DMS153 treated with DMSO at 0.1 percent for 48 hours (cell line): ENCODE measurements at regions not wholly inside any gene's neighbourhood (a gene's known extent, or its start where the extent isn't known, plus 50 kb on each side); places are given as distances from the start of the nearest gene placed in this dataset.
"Not testable (repeated sequence)": the region's sequence is repeated elsewhere in the genome, so short reads cannot be mapped to it uniquely, and the experiment has no call there.

ENCODE experiments used
- DNase-seq: peaks from one replicate; lab custom pipeline; 2025; ENCODE audit not compliant: unreplicated experiment; lab: John Stamatoyannopoulos, UW

DNA sequence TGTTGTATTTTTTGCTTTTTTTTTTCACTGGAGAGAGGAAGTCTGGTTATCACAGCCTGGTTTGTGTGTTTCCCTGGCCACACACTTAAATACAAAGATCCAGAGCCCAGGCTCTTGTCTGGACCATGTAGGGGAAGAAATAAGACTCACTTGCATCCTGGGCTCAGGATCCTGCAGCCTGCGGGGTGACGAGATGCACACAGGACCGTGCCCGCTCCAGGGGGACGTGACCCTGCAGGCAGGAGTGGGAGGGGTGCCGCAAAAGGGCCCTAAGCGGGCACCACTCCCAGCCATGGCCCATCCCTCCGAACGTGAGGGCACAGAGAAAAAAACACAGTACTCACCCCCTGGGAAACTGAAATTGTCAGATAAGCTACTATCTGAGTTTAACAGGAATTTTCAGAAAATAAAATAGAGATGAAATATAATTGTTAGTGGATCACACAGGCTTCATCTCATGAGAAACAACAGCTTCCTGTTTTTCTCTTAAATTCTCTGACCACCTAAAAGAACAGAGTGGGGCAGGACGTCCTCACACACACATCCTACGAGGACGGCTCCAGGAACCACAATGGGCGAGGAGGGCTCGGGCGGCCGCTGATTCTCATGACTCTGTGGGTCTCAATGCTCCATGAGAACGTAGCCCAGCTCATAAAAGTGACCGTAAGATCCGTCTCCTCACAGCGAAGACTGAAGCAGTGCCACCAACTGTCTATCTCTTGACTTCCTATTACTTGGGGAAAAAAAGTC lies 142.6 kb upstream of the ALKAL2 start:
- no peak for DNase-seq

DNA sequence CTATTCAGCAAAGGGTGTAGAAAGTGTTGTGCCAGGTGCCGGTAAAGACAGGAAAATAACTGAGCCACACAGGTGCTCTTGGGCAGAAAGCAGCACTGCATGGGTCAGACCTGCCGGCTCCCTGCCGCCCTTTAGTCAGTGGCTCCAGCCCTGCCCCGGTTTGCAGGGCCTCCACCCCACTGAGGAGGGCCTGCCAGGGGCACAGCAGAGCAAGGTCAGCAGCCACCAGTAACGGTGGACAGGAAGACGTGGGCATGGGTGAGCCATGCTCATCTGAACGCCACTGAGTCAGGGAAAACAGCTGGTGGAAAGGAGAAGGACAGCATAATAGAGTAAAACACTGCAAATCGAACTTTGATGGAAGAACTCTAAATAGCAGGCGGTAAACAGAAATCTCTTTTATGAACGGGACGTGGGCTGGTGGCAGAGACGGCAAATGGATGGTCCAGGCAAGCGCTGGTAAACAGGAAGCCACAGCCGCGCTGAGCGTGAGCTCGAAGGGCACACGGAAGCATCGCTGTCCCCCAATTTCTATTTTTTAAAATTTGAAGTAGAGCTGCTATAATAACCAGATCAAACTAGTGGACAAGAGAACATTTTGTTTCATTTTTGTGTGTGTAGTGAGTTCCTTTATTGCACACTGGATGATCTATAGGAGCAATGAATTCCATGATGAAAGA lies 141.8 kb upstream of the ALKAL2 start:
- no peak for DNase-seq

DNA sequence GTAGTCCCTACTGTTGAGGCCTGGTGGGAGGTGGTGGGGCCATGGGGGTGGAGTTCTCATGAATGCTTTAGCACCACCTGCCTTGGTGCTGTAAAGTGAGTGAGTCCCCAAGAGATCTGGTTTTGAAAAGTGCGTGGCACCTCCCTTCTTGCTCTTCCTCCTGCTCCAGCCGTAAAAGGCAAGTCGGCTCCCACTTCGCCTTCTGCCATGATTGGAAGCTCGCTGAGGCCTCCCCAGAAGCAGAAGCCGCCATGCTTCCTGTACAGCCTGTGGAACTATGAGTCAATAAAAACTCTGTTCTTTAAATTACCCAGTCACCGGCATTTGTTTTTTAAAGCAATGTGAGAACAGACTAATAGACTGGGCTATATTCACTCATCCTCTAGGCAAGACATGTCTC lies 141.3 kb upstream of the ALKAL2 start:
- no peak for DNase-seq

DNA sequence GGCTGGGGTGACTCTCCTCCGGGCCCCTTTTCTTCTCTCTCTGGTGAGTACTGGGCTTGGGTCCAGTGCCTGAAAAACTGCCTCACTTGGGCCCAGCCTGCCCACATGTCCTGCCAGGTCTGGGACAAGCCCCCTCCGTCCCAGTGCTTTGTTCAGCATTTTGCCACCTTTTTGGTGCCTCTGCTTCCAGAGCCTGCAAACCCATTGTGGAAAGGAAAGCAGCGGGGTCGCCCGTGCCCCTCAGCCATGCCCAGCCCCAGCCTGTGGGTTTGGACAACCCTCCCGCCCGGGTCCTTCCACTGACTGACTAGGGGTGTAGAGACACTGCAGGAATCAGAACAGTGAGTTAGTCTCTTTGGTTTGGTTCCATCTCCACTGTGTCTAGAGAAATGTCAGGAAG lies 140.7 kb upstream of the ALKAL2 start:
- DNase-seq, result no peak

DNA sequence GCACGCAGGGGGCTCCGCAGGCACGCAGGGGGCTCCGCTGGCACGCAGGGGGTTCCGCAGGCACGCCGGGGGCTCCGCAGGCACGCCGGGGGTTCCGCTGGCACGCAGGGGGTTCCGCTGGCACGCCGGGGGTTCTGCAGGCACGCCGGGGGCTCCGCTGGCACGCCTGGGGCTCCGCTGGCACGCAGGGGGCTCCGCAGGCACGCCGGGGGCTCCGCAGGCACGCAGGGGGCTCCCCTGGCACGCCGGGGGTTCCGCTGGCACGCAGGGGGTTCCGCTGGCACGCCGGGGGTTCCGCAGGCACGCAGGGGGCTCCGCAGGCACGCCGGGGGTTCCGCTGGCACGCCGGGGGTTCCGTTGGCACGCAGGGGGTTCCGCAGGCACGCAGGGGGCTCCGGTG lies 138.8 kb upstream of the ALKAL2 start:
- DNase-seq, result not testable (repeated sequence)

DNA sequence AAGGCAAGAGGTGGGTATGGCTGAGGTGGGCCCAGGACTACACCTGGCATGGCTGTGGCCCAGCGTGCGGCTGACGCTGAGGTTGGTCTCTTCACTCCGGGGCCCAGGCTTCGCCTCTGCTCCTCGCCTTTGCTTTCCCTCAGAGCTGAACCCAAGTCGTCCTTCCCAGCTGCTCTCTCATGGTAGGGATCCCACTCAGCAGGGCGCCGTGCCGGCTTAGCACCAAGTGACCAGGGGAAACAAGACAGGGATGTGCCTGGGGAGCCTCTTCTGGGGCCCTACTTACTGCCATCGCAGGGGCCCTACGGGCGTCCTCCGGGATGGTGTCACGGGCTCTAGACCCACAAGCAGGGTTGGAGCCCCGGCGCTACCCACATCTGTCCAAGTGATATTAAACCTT lies 138.1 kb upstream of the ALKAL2 start:
- no peak for DNase-seq

DNA sequence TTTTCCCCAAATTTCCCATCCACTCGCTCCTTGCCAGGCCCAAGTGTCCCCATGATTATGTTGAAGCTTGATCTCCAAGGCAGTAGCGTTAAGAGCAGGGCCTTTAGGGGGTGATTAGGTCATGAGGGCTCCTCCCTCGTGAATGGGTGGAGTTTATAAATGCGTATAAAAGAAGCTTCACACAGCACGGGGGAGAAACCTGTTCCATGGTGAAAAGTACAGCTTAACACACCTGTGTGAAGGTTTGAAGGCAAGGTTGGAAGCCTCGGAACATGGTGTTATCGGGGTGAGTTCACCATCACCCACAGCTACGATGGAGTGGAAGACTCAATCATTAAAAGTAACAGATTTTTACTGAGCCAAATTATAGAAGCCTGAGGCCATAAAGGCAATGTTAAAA lies 137.4 kb upstream of the ALKAL2 start:
- no peak for DNase-seq

DNA sequence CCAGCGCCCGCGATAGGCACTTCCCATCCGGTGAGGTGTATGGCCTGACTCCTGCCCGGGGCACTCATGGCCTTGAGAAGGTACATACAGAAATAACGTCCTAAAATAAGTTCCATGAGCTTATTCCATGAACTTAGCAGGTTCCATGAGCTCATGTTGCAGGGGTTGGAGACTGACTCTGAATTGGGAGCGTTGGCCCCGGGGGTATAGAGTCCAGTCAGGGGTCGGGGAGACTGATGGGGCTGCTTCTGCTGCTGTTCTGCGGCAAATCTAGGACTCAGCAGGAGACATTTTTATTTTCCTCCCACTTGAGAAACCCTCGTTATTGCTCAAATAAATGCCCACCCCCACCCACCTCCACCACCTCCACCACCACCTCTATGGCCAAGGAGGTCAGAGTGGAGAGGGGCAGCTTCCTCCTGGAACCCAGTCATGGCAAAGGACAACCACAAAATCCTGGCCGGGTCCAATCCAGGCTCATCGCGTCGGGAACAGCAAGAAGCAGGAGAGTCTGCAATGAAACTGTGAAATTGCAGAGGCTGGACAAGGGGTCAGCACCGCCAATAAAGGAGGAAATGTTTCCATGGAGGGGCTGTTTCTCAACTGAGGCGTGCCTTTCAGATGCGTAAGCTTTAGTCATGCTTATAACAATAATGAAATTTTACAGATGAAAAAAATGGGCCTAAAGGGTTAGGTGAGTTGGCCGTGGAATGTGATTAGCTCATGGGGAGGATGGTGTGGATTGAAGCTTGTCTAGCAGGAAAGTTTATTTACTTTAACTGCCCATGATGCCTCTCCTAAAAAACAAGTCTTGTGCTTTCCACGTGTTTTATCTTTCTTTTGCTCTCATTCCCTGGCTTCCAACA lies 136.6 kb upstream of the ALKAL2 start:
- no peak for DNase-seq

DNA sequence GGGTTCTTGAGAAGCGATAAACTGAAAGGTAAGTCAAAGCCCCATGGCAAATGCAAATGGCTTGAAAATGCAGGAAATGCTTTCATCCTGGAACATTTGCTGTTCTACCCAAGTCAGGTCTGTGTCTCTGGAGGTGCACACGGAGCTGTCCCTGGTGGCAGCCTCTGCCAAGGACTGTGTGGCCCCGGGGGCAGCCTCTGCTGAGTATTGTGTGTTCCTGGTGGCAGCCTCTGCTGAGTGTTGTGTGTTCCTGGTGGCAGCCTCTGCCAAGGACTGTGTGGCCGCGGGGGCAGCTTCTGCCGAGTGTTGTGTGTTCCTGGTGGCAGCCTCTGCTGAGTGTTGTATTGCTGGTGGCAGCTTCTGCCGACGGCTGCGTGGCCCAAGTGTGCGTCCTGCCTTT lies 135.6 kb upstream of the ALKAL2 start:
- no peak for DNase-seq

DNA sequence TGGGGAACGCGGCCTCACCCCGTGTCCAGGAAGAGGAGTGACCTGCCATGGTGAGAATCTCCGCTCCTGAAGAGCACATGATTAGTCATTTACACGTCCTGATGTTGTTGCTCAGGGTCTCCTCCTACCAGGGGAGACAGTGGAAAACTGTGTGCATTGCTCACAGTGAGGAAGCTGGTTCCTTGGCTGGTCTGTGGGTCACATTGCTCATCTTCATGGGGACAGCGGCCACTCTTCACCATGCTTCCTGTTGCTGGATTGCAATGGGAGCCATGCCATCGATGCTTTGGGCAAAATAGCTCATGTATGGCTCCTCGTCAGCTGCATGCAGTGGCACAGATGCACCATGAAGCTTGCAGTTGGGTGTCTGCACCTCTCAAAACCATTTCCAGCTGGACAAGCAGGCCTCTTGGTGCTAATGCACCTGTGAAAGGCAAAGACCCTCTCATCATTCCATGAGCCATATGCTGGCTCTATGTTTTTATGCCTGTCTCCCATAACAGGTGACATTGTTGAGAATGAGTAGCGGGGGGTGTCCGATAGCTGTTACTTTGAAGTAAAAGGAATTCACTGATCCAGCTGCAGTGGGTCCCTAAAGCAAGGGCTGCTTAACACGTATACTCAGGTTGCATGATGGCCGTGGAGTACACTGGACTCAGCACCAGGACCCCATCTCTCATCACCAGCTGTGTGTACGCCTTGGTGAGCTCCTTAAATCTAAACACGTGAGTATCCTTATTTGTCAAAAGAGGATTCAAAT lies 135.0 kb upstream of the ALKAL2 start:
- no peak for DNase-seq

DNA sequence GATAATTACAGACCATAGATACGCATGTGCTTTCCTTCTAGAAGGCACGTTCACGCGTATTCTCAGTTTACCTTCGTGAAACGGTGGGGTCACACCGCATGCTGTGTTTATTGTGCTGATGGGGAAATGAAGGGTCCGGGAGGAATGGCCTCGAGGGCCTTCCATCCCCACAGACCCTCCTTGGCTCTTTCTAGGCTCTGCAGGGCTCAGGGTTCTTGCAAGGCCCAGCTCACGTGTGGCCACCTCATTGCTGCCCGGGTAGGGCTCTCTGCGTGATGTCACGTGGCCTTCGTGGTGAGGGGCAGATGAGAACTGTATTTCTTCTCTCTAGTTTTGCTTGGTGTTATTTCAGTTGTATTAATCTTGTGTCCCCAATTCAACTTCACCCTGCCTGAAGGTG lies 133.5 kb upstream of the ALKAL2 start:
- no peak for DNase-seq

DNA sequence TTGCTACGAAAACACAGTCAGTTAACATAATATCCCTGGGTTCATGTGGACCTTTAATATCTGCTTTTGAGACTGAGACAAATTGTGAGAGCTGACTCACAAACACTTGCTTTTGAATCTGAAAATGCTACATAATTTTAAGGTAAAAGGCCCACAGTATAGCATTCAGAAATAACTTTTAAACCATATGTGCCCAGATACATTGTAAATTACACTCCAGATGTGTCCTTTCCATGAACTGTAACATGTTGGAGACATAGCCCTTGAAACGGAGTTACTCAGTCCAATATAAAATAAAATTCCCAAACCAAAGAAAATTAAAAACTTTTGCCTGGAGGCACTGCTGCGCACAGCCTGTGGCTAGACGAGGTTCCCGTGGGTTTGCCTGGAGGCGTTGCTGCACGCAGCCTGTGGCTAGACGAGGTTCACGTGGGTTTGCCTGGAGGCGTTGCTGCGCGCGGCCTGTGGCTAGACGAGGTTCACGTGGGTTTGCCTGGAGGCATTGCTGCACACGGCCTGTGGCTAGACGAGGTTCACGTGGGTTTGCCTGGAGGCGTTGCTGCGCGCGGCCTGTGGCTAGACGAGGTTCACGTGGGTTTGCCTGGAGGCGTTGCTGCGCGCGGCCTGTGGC lies 131.9 kb upstream of the ALKAL2 start:
- no peak for DNase-seq

DNA sequence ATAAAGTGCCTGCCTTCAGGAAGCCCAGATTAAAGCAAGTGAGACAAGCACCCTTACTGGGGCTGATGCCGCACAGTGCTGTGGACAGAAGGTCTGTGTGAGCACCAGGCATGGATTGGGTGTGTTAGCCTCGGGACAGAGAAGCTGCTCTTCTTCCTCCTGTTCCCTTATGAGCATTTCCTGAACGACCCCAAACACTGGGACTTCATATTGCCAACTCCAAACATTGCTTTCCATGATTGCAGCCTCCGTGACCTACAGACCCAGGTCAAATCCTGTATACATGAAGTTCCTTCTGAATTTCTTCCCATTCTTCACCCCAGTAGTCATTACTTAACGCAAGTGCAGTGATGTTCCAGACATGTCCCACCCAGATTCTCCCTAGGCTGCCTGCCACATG lies 129.8 kb upstream of the ALKAL2 start:
- no peak for DNase-seq

DNA sequence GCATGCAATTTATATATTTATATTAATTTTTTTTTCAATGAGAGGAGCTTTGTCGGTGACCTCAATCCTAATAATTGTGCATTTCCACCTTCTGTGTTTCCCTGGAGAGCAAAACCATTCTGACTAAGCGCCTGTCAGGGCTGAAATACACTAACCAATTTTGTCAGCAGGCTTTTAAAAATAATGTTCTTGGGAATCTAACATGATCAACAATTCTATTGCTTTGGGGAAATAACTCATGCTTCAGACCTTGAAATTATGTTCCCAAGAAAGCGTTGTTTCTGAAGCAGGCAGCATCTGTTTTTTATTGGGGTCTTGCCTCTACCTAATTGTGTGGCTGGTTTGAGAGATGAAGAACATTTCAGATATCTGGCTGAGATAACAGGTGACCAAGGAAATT lies 129.1 kb upstream of the ALKAL2 start:
- no peak for DNase-seq

DNA sequence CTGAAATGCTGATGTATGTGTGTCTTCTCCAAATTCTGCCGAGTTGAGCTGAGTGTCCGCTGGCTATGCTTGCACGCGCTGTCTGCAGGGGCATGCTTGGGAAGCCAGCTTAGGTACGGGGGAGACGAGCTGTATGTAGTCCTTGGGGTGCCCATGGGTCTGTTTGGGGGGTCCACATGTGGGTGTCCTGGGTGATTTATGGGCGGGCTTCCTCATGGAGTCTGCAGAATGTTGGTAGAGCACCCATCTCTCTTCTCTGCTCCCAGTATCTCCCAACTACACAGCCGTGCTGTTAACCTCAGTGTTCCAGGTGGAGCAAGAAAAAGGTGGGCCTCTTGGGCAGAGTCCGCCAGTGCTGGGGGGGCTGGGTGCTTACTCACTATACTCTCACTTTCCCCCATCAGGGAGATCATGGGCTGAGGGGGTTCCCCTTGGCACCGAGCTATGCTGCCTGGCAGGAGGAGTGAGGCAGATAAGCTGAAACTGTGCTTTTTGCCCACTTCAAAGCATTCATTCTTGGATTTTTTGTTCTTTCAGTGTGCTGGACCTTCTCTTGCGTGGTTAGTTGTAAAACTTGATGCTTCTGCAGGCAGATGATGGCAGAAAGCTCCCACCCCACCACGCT lies 128.2 kb upstream of the ALKAL2 start:
- no peak for DNase-seq

DNA sequence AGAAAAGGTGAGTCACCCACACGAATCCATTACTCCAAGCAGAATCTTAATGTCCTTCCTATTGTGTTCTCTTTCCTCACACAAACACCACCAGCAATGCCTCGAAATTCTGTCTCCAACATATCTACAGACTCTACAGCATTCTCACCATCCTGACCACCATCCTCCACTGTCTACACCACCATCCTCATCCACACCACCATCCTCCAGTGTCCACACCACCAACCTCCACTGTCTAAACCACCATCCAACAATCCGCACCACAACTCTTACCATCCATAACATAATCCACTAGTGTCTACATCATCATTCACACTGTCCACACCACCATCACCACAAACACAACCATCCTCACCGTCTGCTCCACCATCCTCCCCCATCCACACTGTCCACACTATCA lies 121.6 kb upstream of the ALKAL2 start:
- DNase-seq, result no peak

DNA sequence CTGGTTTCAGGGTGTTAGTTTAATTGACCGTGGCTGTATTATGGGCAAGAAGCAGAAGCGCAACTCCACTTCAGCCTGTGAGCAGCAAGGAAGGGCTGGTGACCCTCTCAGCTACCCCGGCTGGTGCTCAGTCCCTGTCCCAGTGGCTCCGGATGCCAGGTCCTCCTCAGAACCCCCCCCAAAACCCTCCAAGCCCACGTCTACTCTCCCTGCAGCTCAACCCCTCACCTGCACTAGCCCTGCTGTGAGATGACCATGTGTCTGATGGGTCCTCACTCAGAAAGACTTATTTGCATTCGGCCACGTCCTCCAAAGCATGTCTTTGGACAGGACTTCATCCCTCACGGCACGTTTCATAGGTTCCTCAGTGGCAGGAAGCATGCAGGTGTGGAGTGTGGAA lies 119.7 kb upstream of the ALKAL2 start:
- DNase-seq, result no peak

DNA sequence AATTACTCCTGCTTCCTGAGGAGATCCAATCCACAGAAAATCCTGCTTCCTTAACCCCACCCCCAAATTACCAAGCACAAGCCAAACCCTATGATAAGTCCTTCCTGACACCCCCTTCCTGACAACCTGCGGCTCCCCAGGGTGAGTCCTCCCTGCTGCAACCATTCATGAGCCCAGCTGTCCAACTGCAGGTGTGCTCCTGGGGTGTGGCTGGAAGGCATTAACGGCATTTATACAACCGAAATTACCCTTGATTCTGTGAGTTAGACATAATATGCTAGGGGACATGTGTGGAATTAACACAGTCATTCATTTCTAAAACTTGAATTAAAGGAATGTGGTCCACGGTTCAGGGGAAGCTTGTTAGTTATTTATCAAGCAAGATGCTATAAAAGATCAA lies 119.0 kb upstream of the ALKAL2 start:
- no peak for DNase-seq

DNA sequence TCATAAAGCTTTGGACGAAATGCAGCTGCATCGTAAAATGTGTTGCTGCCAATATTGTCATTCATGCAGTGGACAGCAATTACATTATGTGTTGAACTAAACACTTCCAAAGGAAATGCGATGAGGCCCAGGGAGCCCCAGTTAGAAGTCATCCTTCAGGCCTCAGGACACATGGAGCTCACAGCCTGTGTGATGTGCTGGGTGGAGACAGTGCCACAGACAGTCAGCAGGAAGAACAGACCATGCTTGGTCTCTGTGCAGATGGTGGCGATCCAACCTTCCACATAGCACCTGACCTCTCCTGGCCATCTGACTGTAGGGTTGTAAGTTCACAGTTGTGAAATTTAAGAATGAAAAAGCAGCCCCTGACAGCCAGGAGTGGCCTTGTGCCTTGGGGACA lies 118.3 kb upstream of the ALKAL2 start:
- DNase-seq, result no peak

DNA sequence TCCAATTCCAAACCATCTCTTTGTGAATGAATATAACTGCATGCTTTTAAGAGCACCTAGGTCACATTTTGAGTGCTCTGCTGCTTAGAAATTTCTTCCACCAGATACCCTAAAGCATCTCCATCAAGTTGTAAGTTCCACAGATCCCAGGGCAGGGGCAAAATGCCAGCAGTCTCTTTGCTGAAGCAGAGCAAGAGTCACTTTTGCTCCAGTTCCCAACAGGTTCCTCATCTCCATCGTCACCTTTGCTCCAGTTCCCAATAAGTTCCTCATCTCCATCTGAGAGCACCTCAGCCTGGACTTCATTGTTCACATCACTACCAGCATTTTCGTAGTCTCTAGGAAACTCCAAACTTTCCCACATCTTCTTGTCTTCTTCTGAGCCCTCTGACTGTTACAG lies 116.7 kb upstream of the ALKAL2 start:
- DNase-seq, result no peak
